NCI-H1436 (cell line): ENCODE measurements at regions not wholly inside any gene's neighbourhood (a gene's known extent, or its start where the extent isn't known, plus 50 kb on each side); places are given as distances from the start of the nearest gene placed in this dataset.
A peak's percentile ranks its signal among the peaks of the same experiment; 100 is the strongest.
"Not testable (repeated sequence)": the region's sequence is repeated elsewhere in the genome, so short reads cannot be mapped to it uniquely, and the experiment has no call there.

Experiments
- DNase-seq: peaks from one replicate; lab custom pipeline; 2025; lab: John Stamatoyannopoulos, UW

DNA sequence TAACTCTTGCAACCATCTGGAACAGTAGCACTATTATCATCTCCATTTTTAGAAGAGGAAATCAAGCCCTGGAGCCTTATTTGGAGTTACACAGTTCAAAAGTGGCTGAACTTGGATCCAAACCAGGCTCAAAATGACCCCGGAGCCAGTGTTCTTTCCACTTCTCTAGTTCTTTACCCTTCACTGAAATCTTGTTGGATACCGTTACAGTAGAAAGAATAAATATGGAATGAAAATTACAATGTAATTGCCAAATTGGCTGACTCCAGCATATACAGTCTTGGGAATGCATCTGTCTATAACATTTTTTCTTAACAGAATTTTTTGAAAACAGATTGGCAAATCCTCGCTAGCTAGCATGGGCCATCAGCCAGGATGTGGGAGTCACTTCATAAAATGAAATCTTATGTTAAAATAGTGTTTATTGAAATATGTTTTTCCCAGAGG is 261.4 kb downstream of the CTH start:
- no peak for DNase-seq

GRCh38 chr1:70674941-70675685 is 264.0 kb downstream of the CTH start:
- peak; percentile 7 for DNase-seq

DNA sequence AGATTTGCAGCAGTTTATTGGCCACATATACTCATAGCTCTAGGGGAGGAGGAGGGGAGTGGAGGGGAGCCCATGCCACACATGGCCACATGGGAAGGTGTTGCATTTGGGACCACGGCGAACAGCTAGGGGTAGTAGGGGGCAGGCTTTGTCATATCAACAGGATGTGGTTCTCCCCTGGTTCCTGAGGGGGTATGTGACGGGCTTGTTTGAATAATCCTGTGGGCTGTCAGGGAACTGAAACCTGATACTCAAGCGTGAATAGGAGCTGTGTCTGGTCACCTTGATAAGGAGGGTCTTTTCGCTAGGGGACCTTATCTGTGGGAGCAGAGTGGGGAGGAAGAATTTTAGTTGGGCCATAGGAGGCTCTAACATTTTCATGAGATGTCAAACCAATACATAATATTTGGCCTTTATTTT is 264.7 kb downstream of the CTH start:
- no peak for DNase-seq

GRCh38 chr1:70685300-70686286 is 274.5 kb downstream of the CTH start:
- DNase-seq = peak; percentile 30

DNA sequence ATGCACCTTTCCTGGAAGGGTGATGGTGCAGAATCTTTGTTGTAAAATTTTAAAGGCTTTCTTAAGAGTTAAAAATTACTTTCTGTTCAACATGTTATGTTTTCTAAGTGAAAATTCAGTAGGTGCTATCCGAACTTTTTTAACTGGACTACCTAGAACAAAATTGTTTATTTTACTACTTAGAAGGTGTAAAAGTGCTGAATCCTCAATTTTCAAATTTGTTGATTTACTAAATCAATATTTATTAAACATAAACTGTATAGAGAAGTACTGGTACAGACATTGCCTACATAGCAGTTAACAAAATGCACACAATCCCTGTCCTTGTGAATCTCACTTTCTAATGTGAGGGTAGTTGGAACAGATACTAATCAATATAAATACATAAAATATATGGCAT is 277.5 kb downstream of the CTH start:
- no peak for DNase-seq

DNA sequence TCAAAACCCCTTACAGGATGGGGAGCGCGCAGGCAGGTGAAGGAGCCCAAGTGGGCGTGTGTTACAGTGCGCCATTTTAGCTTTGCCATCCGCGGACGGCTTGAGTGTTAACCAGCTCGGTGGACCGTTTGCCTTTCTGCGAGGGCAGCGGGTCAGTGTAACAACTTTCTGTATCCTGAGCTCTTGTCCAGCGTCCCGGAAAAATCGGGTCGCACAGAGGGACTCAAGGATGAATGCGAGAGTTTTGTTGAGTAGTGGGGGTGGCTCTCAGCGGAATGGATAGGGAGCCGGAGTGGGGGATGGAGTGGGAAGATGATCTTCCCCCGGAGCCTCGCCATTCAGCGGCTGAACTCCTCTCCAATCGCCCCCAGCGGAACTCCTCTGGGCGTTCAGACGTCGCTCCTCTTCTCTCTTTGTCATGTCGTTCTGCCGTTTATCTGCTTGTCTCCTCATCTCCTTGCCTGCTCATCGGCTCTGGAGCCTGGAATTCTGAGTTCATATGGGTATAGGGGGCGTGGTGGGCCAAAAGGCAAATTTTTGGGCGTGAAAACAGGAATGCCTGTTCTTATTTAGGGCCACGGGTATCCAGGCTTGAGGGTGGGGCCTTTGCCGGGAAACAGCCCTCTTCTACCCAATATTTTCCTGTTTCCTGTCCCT is 295.4 kb downstream of the CTH start:
- DNase-seq = no peak

- no peak for DNase-seq
Observed at GRCh38 chr1:70707214-70707613, 296.1 kb downstream of the CTH start.

DNA sequence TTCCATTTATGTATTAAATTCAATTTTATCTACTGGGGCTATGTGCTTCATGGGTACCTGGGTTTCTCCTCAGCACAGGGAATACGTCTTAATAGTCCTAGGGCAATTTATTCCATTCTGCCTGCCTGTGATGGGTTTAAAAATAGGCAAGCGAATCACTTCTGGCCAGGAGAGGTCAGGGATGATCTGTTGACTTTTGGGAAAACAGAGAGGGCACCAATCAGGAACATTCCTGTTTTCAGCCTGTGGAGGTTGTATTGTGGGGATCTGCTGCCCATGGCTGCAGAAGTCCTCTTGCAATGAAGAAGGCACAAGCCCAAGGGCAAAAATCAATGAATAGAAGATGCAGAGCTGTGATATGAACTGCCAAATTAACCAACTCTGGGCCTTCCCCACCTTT is 303.1 kb downstream of the CTH start:
- no peak for DNase-seq

DNA sequence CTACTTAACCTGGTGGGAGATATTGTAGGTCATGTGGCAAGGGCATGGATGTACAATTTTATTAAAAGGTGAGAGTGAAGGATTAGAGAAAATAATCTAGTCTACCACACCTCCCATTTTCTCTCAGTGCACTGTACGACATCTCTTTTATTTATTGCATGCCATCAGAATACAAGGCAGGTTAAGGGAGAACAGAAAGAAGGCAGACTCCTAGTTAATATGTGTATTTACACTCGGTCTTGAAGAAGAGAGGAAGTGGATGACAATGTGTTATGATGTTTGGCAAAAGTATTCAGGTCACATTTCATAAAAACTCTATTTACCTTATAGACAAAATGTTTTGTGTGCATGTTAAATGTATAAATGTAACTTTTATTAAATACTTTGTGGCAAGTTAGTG is 306.1 kb downstream of the CTH start:
- DNase-seq = no peak

GRCh38 chr1:70717656-70718055 is 306.6 kb downstream of the CTH start:
- DNase-seq = no peak

GRCh38 chr1:70718086-70718630 is 307.1 kb downstream of the CTH start:
- no peak for DNase-seq

- DNase-seq = no peak
Observed at GRCh38 chr1:70719154-70719553, 308.1 kb downstream of the CTH start.

- no peak for DNase-seq
Observed at GRCh38 chr1:70720109-70720508, 309.0 kb downstream of the CTH start.

GRCh38 chr1:70720521-70720920 is 309.5 kb downstream of the CTH start:
- DNase-seq = no peak

DNA sequence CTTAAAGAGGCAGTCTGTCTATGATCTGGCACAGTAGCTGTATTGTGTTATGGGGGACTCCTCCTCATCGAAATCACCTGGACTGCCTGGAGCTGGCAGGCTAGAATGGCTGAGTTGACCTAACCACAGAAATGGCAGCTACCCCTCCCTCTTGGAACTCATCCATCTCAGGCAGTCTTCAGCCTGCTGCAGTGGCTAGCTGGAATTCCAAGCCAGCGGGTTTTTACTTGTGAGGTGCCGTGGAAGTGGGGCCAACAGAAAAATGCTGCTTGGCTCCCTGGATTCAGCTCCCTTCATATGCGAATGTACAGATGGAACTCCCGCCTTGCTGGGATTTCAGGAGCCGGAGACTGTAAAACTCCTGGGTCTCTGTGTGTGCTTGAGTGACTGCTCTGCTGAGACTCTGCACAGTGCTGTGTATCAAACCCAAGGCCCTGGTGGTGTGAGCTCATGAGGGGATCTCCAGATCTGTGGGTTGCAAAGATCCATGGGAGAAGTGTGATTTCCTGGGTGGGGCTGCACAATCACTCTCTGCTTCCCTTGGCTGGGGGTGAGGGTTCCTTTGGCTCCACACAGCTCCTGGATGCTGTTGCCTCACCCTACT is 316.9 kb downstream of the CTH start:
- no peak for DNase-seq

- DNase-seq = not testable (repeated sequence)
Observed at GRCh38 chr1:70736518-70736917, 311.1 kb downstream of the PTGER3 start.

DNA sequence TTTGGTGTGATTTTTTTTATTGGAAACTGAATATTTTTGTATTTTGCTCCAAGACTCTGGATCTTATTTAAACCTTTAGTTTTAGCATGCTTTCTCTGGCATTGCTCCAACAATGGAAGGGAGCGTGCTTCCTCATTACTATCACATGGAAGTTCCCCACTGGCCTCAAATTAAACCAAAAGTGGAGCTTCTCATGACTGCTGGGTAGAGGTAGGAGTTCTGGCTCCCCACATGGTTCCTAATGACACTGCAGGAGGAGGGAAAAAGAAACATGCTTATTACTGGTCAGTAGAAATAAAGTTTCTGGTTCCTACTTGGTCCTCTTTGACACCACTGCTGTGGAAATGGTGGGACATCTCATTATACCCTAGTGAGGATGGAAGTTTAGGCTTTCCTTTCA is 310.5 kb downstream of the PTGER3 start:
- DNase-seq = no peak

- DNase-seq = no peak
Observed at GRCh38 chr1:70738624-70739023, 309.0 kb downstream of the PTGER3 start.

GRCh38 chr1:70745199-70745598 is 302.4 kb downstream of the PTGER3 start:
- DNase-seq = no peak

- not testable (repeated sequence) for DNase-seq
Observed at GRCh38 chr1:70746062-70746461, 301.6 kb downstream of the PTGER3 start.

DNA sequence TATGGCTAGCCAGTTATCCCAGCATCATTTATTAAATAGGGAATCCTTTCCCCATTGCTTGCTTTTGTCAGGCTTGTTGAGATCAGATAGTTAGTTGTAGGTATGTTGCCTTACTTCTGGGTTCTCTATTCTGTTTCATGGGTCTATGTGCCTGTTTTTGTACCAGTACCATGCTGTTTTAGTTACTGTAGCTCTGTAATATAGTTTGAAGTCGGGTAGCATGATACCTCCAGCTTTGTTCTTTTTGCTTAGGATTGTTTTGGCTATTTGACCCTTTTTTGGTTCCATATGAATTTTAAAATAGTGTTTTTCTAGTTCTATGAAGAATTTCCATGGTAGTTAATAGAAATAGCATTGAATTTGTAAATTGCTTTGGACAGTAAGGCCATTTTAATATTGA is 300.5 kb downstream of the PTGER3 start:
- not testable (repeated sequence) for DNase-seq
